ENCODE measurements at regions not wholly inside any gene's neighbourhood (a gene's known extent, or its start where the extent isn't known, plus 50 kb on each side); places are given as distances from the start of the nearest gene placed in this dataset.

GRCh38 chr7:113268757-113269156, 150.4 kb upstream of the SMIM30 start:
- TF ChIP-seq NPAS2 (CRISPR knock-in tag; IDR thresholded peaks at IDR 0.05; ENCODE audit: borderline replicate concordance) (no peak), HDAC2 (IDR thresholded peaks at IDR 0.05) (no peak)
- no peaks in the 10 kb centered on the region for H3K9me3 ChIP-seq
- no peak for DNase-seq (ENCODE audit: low read depth in 1 of 2, low spot score in 1 of 2)
- ChIA-PET POLR2A (no interaction called here), CTCF (no interaction called here)
- no peak overlapping the region for H3K4me2 ChIP-seq
- WGBS (ENCODE audit: missing lambda C conversion rate) = 0% methylated on average over 3 of the region's 3 CpGs
- FAIRE-seq = no peak
- no peak overlapping the region for H3K27ac ChIP-seq
- ATAC-seq = no peak
- H3K4me3 ChIP-seq = no peak overlapping the region
- H3K4me1 ChIP-seq = no peaks in the 10 kb centered on the region

- TF ChIP-seq NPAS2 (CRISPR knock-in tag; IDR thresholded peaks at IDR 0.05; ENCODE audit: borderline replicate concordance) (no peak), HEYL (CRISPR knock-in tag; IDR thresholded peaks at IDR 0.05) (no peak), HOXA7 (CRISPR knock-in tag; IDR thresholded peaks at IDR 0.05) (no peak), RAD21 (conservative IDR thresholded peaks at IDR 0.05 in 1 of 2, IDR thresholded peaks at IDR 0.05 in 1 of 2) (no peak), RNF2 (IDR thresholded peaks at IDR 0.05; ENCODE audit: borderline replicate concordance, low read depth) (no peak), RARB (CRISPR knock-in tag; IDR thresholded peaks at IDR 0.05) (no peak), ZSCAN20 (CRISPR knock-in tag; IDR thresholded peaks at IDR 0.05) (no peak), RFX5 (IDR thresholded peaks at IDR 0.05) (no peak), CBX8 (IDR thresholded peaks at IDR 0.05) (no peak), SMC3 (IDR thresholded peaks at IDR 0.05) (no peak), USF2 (IDR thresholded peaks at IDR 0.05) (no peak), JUNB (IDR thresholded peaks at IDR 0.05) (no peak), TP53 (CRISPR knock-in tag; IDR thresholded peaks at IDR 0.05) (no peak), ELK1 (IDR thresholded peaks at IDR 0.05; ENCODE audit: low read depth, low read length) (no peak), CEBPB (IDR thresholded peaks at IDR 0.05) (no peak)
- TF ChIP-seq, protein P1, sequence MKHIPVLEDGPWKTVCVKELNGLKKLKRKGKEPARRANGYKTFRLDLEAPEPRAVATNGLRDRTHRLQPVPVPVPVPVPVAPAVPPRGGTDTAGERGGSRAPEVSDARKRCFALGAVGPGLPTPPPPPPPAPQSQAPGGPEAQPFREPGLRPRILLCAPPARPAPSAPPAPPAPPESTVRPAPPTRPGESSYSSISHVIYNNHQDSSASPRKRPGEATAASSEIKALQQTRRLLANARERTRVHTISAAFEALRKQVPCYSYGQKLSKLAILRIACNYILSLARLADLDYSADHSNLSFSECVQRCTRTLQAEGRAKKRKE (CRISPR knock-in tag; IDR thresholded peaks at IDR 0.05; ENCODE audit: low read depth) = no peak
- no peak for ATAC-seq
- POLR2A ChIA-PET = no interaction called here
Observed at GRCh38 chr7:113267885-113268284, 149.5 kb upstream of the SMIM30 start.

DNA sequence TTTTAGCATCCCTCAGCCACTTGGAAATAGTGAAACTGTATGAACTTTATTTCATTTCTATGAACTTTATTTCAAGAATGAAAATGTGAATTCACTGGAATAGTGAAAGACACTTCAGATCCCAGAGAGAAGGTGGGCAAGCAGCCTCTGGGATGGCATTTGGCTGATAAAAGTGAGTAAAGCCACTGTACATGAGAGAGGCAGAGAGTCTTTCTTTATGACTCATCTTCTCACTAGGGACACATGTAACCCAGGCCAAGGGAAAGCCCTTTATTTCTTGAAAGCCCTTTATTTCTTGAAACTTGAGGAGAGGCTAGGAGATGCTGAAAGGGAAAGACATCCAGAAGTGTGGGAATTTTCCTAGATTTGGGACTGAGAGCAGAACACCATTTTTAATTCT, 148.9 kb upstream of the SMIM30 start:
- ChIA-PET CTCF (no interaction called here), POLR2A (no interaction called here)
- TF ChIP-seq RARB (CRISPR knock-in tag; IDR thresholded peaks at IDR 0.05) (no peak), TP53 (CRISPR knock-in tag; IDR thresholded peaks at IDR 0.05) (no peak), MAX (IDR thresholded peaks at IDR 0.05) (no peak), FOSL2 (IDR thresholded peaks at IDR 0.05) (no peak), FOSL2 (CRISPR knock-in tag; IDR thresholded peaks at IDR 0.05) (no peak), MYC (IDR thresholded peaks at IDR 0.05; ENCODE audit: borderline replicate concordance, low read length) (no peak)
- no peaks in the 10 kb centered on the region for H3K9me3 ChIP-seq
- H3K27ac ChIP-seq = no peak overlapping the region
- H3K4me2 ChIP-seq = no peak overlapping the region
- H3K4me3 ChIP-seq = no peak overlapping the region
- H3K4me1 ChIP-seq = no peaks in the 10 kb centered on the region
- ATAC-seq (no peak), DNase-seq (ENCODE audit: low read depth in 1 of 2, low spot score in 1 of 2) (no peak), FAIRE-seq (no peak)

More at GRCh38 chr7:113267885-113268284, 149.5 kb upstream of the SMIM30 start:
- no peaks in the 10 kb centered on the region for H3K9me3 ChIP-seq
- no peak overlapping the region for H3K4me3 ChIP-seq
- FAIRE-seq (no peak), DNase-seq (ENCODE audit: low read depth in 1 of 2, low spot score in 1 of 2) (no peak)
- 61% methylated on average over 4 of the region's 4 CpGs for WGBS (ENCODE audit: missing lambda C conversion rate)
- H3K27ac ChIP-seq = no peak overlapping the region
- H3K4me1 ChIP-seq = no peaks in the 10 kb centered on the region
- no peak overlapping the region for H3K4me2 ChIP-seq
- CTCF ChIA-PET = no interaction called here

All from A549 (cell line).